ENCODE measurements at regions not wholly inside any gene's neighbourhood (a gene's known extent, or its start where the extent isn't known, plus 50 kb on each side); places are given as distances from the start of the nearest gene placed in this dataset.

GRCh38 chr7:22550514-22551030 lies 50.6 kb upstream of the STEAP1B start:
- 48 to 55% methylated on average over 6 of the region's 6 CpGs for WGBS, 2 donors
- TF ChIP-seq CTCF (IDR thresholded peaks at IDR 0.05) (no peak), POLR2A (IDR thresholded peaks at IDR 0.05) (no peak)
- H3K27me3 ChIP-seq: no peaks in the 10 kb centered on the region

GRCh38 chr7:22549667-22550513 lies 49.9 kb upstream of the STEAP1B start:
- 5 to 8% methylated on average over 39 to 40 of the region's 48 CpGs for WGBS, 2 donors
- intact Hi-C loops (cut with DNase I): no loop called here
- Histone ChIP-seq H3K4me3 (replicated peaks in 1 of 3) (no peak overlapping the region), H3K27me3 (no peaks in the 10 kb centered on the region), H3K9me3 (no peaks in the 10 kb centered on the region), H3K36me3 (no peaks in the 10 kb centered on the region), H3K27ac (no peak overlapping the region), H3K4me1 (peaks cover 10 to 12% of the 10 kb centered on the region in 2 donors)
- peak; percentile 56 to 65 for DNase-seq
- TF ChIP-seq POLR2A (IDR thresholded peaks at IDR 0.05) (no peak), CTCF (IDR thresholded peaks at IDR 0.05) (peak in 4 of 6 experiments; percentile 40 to 91 (median 65))

More at GRCh38 chr7:22550514-22551030, 50.6 kb upstream of the STEAP1B start:
- Histone ChIP-seq H3K27ac (no peak overlapping the region), H3K4me1 (peaks cover 10 to 12% of the 10 kb centered on the region in 2 donors), H3K4me3 (replicated peaks in 1 of 3) (no peak overlapping the region), H3K36me3 (no peaks in the 10 kb centered on the region), H3K9me3 (no peaks in the 10 kb centered on the region)
- intact Hi-C loops (cut with DNase I): no loop called here
- DNase-seq: no peak

Data from thyroid gland (tissue), 4 donors.